ENCODE measurements at regions not wholly inside any gene's neighbourhood (a gene's known extent, or its start where the extent isn't known, plus 50 kb on each side); places are given as distances from the start of the nearest gene placed in this dataset.

- Histone ChIP-seq H3K9me3 (no peaks in the 10 kb centered on the region), H3K36me3 (replicated peaks in 1 of 2; ENCODE audit: control insufficient read depth in 1 of 2, insufficient read depth in 2 of 2, low read length in 1 of 2) (no peaks in the 10 kb centered on the region), H3K9me2 (no peaks in the 10 kb centered on the region), H3K27me3 (ENCODE audit: insufficient read depth) (no peaks in the 10 kb centered on the region), H3K4me3 (ENCODE audit: low read depth in 2 of 2, low read length in 1 of 2) (peak overlapping the region in 1 of 2 experiments; percentile 12; a peak in 1 of 4 replicates), H4K20me1 (ENCODE audit: insufficient read depth) (no peaks in the 10 kb centered on the region), H2AFZ (ENCODE audit: low read depth) (no peak overlapping the region; the same call in 1 of the 2 replicates), H3F3A (replicated peaks; ENCODE audit: insufficient read depth) (no peaks in the 10 kb centered on the region), H3K9ac (no peak overlapping the region), H3K79me2 (ENCODE audit: insufficient read depth) (no peaks in the 10 kb centered on the region), H3K4me1 (ENCODE audit: control insufficient read depth in 1 of 2, insufficient read depth in 2 of 2, low read depth in 1 of 2, low read length in 1 of 2) (peaks cover 0 to 7% of the 10 kb centered on the region in 2 experiments; a peak in 3 of 4 replicates), H3K4me2 (no peak overlapping the region), H3K27ac (ENCODE audit: low read depth in 2 of 2, low read length in 1 of 2) (no peak overlapping the region; a peak in 1 of 4 replicates)
- ChIA-PET CTCF (interaction anchor here (0.7 to 1.2 kb wide), 2 partner anchors 10 to 47 kb away, joined by 4 read pairs; no protein-coding TSS in a partner anchor), POLR2A (no interaction called here)
- DNase-seq = peak; percentile 63
- 35% methylated on average over 5 of the region's 5 CpGs for WGBS (ENCODE audit: low lambda C conversion rate)
- peak; percentile 86 for TF ChIP-seq CHD2 (IDR thresholded peaks at IDR 0.05; ENCODE audit: low read length, partially characterized antibody)
- no peak for TF ChIP-seq TEAD4 (IDR thresholded peaks at IDR 0.05; ENCODE audit: borderline replicate concordance, insufficient read depth)
These were observed 154.6 kb downstream of the RFPL4B start for GRCh38 chr6:112501705-112502104.

- Histone ChIP-seq H3F3A (replicated peaks; ENCODE audit: insufficient read depth) (no peaks in the 10 kb centered on the region), H3K36me3 (replicated peaks in 1 of 2; ENCODE audit: control insufficient read depth in 1 of 2, insufficient read depth in 2 of 2, low read length in 1 of 2) (no peaks in the 10 kb centered on the region), H3K9me3 (no peaks in the 10 kb centered on the region), H3K27me3 (ENCODE audit: insufficient read depth) (no peaks in the 10 kb centered on the region), H2AFZ (ENCODE audit: low read depth) (peak overlapping the region; percentile 27; the same call in 1 of the 2 replicates), H3K9me2 (no peaks in the 10 kb centered on the region), H3K4me1 (ENCODE audit: control insufficient read depth in 1 of 2, insufficient read depth in 2 of 2, low read depth in 1 of 2, low read length in 1 of 2) (peaks cover 0 to 7% of the 10 kb centered on the region in 2 experiments; a peak in 3 of 4 replicates), H3K27ac (ENCODE audit: low read depth in 2 of 2, low read length in 1 of 2) (no peak overlapping the region), H3K4me3 (ENCODE audit: low read depth in 2 of 2, low read length in 1 of 2) (no peak overlapping the region), H3K4me2 (no peak overlapping the region), H3K9ac (no peak overlapping the region), H3K79me2 (ENCODE audit: insufficient read depth) (no peaks in the 10 kb centered on the region), H4K20me1 (ENCODE audit: insufficient read depth) (no peaks in the 10 kb centered on the region)
- no peak for TF ChIP-seq RFX5 (IDR thresholded peaks at IDR 0.05; ENCODE audit: low read length)
- TF ChIP-seq SMC3 (IDR thresholded peaks at IDR 0.05; ENCODE audit: low read depth, low read length) = 0 out of 2 replicates have a peak, but pooled peaks have one; percentile 32
- peak; percentile 53 for TF ChIP-seq CTCF (IDR thresholded peaks at IDR 0.05)
- TF ChIP-seq FOXM1 (IDR thresholded peaks at IDR 0.05; ENCODE audit: low read depth) = no peak
- no peak for TF ChIP-seq PBX3 (IDR thresholded peaks at IDR 0.05)
- peak; percentile 61 for TF ChIP-seq RAD21 (IDR thresholded peaks at IDR 0.05; ENCODE audit: low read length)
- no peak for TF ChIP-seq POLR2AphosphoS5 (IDR thresholded peaks at IDR 0.05; ENCODE audit: low read depth, low read length)
- no peak for TF ChIP-seq GABPA (IDR thresholded peaks at IDR 0.05; ENCODE audit: low read depth)
- POLR2A ChIA-PET = no interaction called here
- CTCF ChIA-PET = interaction anchor here (0.7 to 1.2 kb wide), 9 partner anchors 8 to 1356 kb away, joined by 3 to 5 read pairs (median 4); no protein-coding TSS in a partner anchor
- WGBS (ENCODE audit: low lambda C conversion rate) = 89% methylated on average over 7 of the region's 7 CpGs
- peak; percentile 26 for DNase-seq
These were observed 155.4 kb downstream of the RFPL4B start for GRCh38 chr6:112502351-112503090.

Measured in SK-N-SH (cell line).